ENCODE measurements at regions not wholly inside any gene's neighbourhood (a gene's known extent, or its start where the extent isn't known, plus 50 kb on each side); places are given as distances from the start of the nearest gene placed in this dataset.
"Not testable (repeated sequence)": the region's sequence is repeated elsewhere in the genome, so short reads cannot be mapped to it uniquely, and the experiment has no call there.

DNA sequence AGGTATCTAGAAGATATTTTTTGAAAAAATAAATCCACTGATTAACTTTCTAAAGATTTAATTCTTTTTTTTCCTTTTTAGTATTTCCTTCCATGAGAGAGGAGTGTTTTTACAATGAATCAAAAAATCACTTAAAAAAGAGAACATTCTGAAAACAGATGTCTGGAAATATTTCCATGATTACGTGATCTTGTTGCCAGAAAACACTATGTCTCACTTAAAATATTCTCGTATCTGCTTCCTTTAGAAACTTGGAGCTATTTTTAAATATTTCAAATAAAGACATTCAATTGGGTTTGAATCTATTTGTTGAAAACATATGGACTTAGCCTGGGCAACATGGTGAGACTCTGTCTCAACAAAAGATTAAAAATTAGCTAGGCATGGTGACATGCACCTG is 232.8 kb upstream of the RASGEF1B start:
- DNase-seq, result no peak

GRCh38 chr4:81700189-81700588 is 228.5 kb upstream of the RASGEF1B start:
- no peak for DNase-seq

DNA sequence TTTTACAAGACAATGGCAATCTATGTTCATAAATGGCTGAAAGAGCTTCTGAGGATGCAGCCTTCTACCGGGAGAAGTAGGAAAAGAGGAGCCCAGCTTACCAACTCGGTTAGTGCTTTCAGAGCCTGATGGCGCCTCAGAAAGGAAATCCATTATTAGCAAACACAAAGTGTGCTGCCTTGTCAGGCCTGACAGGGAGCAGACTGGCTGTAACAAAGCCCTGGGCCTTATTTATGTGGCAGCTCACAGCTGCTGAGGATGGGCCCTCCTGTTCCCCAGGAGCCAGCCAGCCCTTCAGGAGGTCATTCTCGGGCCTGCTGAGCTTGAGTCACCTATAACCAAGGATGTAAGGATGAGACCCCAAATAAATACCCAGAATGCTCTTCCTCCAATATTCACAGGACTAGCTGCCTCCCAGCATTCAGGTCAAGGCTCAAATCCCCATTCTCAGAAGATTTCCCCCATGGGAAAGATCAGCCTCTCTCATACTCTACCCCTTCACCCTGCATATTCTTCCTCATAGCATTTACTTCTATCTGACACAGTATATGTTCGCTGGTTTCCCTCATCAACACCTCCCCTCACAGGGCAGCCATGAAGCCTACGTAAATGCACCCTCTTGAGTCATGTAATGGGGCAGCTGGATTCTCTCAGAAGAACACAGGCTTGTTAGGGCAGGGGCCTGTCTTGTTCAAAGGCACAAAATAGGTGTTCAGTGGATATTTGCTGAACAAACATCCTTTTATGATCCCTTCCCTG is 227.0 kb upstream of the RASGEF1B start:
- DNase-seq, result no peak

DNA sequence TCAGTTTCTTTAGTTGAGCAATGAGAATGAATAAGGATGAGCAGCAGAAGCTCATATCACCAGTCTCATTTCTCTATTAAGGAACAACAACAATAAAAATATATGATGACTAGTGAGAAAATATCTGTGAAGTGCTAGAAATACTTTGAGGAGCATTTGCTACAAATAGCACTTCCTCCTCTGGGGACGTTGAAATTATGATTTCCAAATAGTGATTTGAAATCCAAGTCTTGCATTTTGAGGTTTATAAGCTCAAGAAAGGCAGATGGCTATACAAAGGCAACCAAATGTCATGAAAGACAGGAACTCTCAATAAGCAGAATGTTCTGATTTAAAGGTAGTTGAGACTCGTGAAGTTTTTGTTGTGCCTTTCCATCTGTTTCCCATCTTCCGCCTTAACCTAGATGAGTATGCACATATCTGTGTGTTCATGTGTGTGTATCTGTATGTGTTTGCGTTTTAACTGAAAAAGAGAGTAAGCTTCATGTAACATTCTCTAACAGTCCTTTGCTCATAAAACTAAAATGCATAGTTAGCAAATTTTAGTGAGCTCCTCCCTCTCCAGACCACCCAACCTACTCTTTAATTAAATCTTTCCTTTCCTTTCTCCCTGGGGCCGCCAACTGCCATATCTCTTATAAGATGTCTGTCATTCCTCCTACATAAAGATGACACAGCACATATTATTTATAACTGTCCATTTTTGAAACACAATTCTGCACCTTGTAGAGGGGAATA is 222.6 kb upstream of the RASGEF1B start:
- DNase-seq, result no peak

GRCh38 chr4:81690871-81691270 is 219.2 kb upstream of the RASGEF1B start:
- no peak for DNase-seq

DNA sequence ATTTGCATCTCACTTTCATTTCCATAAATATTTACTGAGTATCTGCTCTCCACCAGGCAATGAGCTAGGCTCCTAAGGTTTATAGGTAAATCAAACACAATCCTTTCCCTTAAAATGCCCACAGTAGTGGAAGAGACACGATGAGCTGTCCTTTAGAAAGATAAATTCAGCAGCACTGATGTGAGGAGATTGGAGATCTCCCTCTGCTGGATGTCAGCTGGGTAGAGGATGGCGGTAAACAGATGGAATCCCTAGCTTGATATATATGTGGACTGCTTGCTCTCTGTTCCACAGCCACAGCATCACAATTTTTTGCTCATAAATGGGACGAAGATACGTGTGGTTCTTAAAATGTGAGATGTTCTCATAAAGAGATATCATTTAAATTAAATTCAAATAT is 216.4 kb upstream of the RASGEF1B start:
- no peak for DNase-seq

DNA sequence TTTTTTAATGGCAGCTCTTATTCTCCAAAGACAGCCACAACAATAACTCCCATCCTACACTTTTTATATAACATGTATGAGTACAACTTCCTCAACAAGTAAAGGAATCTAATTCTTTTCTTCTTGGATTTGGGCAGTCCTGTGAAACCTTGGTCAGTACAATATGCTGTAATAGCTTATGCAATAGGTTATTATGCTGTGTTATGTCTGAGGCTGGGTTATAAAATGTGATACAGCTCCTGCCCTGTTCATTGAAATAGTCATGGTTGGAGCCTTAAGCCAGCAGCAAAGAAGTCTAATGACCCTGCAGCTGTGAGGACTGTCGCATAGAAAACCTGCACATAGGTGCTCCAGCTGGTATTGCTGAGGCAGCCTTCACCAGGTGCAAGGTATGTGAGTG is 215.8 kb upstream of the RASGEF1B start:
- DNase-seq, result no peak

- no peak for DNase-seq
Measured at GRCh38 chr4:81685104-81685503, 213.4 kb upstream of the RASGEF1B start.

GRCh38 chr4:81684352-81684751 is 212.6 kb upstream of the RASGEF1B start:
- no peak for DNase-seq

GRCh38 chr4:81682492-81682891 is 210.8 kb upstream of the RASGEF1B start:
- no peak for DNase-seq

GRCh38 chr4:81679315-81679714 is 207.6 kb upstream of the RASGEF1B start:
- no peak for DNase-seq

DNA sequence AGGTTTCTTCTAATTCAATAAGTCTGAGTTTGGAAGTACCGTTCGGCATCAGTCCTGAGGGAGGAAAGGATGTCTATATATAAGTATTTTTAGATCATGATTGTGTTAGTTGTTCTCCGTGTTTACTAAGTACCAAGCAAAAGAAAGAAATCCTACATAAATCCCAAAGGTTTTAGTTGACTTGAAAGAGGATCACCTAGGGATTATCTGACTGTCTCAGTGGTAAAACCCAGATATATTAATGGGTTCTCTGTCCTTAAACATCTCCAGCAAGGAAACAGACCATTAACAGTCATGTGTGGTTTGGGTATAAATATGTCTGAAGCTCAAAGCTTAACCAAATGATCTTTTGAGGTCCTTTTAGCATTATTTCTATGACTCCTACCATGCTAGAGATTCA is 207.1 kb upstream of the RASGEF1B start:
- DNase-seq, result no peak

- no peak for DNase-seq
Measured at GRCh38 chr4:81676537-81676936, 204.8 kb upstream of the RASGEF1B start.

DNA sequence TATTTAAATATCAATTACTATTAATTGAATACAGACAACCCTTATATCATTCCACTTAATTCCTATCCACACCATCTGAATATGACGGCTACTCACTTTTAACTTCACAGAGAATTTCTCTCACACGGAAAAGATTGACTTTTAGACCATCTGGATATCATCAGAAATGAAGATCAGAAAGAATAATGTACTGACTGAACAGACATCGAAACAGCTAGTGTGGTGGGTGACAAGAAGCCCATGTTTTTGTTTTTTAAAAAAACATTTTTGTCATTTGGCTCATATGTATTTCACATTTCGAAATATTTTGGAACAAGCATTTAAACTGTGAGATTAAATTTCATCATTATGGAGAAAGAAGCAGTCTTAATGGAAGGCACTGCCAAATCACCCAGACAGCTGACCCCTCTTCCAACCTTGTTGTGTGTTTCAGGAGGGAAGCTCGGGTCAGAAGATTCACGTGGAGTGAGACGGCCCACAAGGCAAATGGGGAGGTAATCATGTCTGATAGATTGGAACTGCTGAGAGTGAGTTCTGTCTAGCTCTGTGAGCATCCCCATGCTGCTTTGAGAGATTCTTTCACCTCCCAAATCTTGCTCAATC is 204.2 kb upstream of the RASGEF1B start:
- no peak for DNase-seq

DNA sequence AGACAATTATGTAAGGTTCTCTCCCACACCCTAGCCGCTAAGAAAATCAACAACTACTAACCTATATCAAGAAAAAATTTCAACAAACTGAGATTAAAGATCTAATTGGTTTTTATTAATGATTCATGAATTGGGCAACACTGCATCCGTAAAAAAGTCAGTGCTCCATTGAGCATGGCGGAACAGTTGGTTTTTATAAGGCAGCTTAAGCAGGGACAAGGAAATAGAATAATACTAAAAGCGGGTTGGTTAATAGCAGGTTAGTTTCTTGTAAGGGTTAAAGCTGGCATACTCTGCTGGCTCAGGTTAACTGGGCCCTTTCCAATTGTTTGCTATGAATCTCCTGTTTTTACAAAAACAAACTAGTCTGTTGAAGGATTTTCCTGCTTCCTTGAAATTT is 202.3 kb upstream of the RASGEF1B start:
- no peak for DNase-seq

DNA sequence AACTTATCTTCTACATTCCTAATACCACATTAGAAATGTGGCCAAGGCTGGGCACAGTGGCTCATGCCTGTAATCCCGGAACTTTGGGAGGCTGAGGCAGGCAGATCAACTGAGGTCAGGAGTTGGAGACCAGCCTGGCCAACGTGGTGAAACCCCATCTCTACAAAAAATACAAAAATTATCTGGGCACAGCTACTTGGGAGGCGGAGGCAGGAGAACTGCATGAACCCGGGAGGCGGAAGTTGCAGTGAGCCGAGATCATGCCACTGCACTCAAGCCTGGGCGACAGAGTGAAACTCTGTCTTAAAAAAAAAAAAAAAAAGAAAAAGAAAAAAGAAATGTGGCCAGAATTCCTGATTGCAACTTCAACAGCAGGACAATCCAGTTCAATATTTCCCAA is 196.6 kb upstream of the RASGEF1B start:
- DNase-seq, result not testable (repeated sequence)

GRCh38 chr4:81667539-81667938 is 195.8 kb upstream of the RASGEF1B start:
- no peak for DNase-seq

- DNase-seq, result no peak
Measured at GRCh38 chr4:81666491-81666890, 194.8 kb upstream of the RASGEF1B start.

DNA sequence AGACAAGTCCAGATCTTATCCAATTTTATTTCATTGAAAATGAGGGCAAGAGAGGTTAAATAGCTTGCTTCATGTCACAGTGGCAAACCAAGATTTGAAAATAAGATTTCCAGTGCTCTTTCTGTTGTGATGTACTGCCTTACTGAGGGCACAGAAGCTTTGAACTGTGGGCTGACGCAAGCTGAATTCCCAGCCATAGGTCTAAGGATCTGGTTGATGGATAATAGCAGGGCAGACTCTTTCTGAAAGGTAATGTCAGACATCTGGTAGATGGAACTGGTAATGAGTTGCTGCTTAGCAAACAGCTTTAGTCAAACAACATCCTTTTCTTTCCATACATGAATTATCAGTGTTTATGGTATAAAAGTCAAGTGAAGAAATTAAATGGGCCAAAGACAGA is 193.9 kb upstream of the RASGEF1B start:
- no peak for DNase-seq

DNA sequence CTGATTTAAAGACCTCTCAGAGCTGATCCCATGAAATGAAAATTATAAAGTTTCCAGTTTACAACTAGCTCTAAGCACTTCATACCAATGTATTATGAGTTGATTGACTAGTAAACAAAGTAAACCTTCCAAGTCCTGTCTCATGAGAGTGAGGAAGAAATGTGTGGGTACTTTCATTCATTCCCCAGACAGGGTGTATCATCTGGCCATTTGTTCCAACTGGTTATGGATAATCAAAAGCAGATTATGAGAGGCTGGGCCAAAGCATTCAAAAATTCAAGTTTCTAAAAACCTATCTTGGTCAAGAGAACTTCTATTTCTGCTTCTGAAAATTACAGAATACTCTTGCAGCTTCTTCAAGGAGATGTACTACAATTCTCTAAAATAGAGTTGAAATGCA is 193.3 kb upstream of the RASGEF1B start:
- no peak for DNase-seq

DNA sequence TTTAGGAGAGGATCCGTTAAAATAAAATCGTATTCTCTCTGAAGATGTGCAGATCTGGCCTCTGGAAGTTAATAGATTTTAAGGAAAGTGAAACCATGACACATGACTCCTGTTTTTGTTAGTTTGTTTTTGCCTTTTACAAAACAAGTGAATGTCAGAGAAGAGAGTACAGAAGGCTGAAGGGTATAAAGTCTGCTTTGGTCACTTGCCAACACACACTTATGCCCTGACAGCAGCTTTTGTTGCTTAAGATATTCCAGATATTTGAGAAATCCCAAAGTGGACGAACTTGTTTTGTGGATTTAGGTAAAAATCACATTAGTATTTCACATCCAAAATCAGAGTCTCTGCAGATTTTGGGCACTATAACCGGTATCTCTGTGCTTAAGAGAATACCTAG is 192.4 kb upstream of the RASGEF1B start:
- no peak for DNase-seq

DNA sequence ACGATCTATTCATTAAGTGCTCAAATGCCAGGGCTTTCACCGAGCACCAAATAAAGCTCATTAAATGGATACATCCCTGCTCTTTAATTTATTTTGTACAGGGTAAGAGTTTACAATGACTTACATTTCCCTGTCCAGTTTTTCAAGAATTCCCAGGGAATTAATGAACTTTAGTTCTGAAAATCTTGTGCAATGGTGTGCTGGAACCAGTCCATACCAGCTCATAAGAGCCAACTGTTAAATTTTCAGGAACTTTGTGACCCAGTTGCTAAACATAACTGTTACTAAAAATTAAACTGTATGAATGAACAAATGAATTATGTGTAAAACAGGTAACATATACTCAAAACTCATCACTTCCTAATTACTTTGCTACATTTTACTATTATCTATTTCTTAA is 191.7 kb upstream of the RASGEF1B start:
- DNase-seq, result no peak

- no peak for DNase-seq
Measured at GRCh38 chr4:81659051-81659450, 187.3 kb upstream of the RASGEF1B start.

DNA sequence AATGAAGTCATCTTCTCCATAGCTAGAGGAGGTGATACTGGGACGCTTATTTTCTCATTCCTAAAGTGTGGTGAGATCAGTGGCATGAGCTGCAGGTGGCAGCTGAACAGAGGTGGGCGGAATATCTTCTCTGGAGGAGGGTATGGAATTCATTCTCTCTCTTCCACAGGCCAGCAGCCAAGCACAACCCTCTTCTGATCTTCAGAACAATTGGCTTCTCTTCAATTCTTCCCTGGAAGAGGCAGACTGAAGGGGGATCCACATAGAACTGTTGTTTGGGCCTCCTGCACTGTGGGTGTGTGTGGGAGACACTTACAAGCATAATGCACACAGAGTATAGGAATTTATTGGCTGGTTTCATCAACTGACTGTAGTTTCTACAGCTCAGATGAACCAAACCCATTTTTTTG is 180.4 kb upstream of the RASGEF1B start:
- DNase-seq, result no peak

Measured in effector CD8-positive, alpha-beta T cell (primary cell).